OCI-M1 (cell line): ENCODE measurements at regions not wholly inside any gene's neighbourhood (a gene's known extent, or its start where the extent isn't known, plus 50 kb on each side); places are given as distances from the start of the nearest gene placed in this dataset.
A peak's percentile ranks its signal among the peaks of the same experiment; 100 is the strongest.

Experiments
- DNase-seq: peaks from one replicate; lab custom pipeline; 2025; lab: John Stamatoyannopoulos, UW

DNA sequence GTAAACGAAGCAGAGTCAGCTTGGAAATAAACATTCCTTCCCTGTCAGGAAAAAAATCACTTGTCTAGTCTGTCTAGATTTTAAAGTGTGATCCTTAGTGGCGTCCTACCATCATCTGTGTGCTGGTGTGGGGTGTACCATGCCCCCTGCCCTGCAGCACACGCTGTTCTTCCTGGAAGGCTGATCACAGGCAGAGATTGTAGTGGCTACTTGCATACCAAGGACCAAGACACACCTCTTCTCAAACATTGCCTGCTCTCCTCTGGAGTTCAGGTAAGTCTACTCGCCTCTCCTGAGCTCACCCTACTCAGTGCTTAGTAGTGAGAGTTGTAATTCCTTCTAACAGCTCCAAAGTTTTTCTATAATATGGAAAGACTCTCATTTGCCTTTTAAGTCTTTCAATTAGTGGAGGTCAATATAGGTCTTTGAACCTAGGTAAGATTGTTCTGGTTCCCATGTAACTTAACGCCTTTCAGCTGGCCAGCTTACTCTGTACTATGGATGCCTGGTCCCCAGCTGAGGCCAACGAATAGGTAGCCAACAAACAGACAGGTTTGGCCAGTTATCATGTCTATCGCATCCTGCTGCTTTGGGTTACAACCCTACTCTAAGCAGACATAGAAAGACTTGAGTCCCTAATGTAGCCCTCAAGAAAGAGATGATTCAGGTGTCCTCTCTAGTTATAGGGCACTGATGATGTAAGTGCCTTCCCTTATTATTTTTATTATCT is 55.4 kb downstream of the XCL1 start:
- no peak for DNase-seq

DNA sequence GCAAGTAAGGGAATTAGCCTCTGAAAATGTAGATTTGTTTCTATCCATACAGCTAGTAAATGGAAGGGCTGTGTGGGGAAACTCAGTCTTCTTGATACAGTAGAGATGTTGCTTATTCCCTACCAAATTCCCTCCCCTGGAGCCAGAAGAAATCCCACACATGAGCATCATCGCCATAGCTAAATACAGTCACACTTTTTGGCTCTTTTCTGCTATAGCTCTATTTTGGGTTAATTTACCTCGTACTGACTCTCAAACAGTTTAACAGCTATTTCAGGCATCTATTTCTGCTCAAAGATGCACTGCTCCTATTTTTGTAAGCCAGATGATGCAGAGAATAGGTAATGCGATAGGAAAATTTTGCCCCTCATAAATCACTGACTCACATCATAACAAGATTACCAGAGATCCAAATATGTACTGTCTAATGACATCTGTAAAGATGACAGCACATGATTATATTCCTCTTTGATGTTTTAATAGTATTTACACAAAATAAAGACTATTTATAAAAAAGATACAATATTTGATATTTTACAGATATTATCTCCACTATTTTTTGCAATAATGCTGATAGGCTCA is 58.6 kb downstream of the XCL1 start:
- DNase-seq = no peak

DNA sequence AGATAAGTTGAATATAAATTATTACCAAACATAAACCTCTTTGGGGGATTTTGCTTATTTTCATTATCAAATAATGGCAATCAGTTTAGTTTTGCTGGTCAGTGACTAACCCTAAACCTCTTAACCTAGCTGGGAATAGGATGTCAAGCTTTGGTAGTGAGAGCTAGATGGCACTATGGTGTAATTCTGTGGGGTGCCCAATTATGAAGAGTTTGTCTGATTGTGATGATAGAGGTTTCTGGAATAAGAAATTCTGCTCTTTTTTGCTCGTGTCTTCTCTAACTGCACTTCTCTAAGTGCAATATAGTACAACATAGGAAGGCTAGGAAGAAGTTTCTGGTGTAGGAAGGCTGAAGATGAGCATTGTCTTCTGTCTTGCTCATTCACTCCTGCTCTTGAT is 59.8 kb downstream of the XCL1 start:
- peak; percentile 49 for DNase-seq

DNA sequence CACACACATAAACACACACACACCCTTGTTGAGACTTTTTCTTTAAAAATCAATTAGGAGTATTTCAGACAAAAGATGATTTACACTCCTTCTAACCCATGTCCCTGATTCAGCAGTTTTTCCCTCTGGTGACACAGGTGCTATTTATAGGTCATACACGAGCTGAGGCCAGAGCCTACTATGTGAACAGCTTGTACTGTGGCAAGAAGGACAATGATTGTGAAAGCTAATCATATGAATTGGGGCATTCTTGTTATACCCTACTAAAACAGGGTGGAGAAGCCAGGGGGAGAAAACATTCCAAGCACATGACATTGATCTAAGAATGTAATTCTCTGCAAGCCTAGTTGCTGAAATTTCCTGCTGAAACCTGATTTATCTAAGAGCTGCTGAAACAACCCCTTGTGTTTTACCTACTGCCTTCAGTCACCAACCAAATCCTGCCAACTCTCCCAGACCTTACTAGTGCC is 60.3 kb downstream of the XCL1 start:
- peak; percentile 46 for DNase-seq

DNA sequence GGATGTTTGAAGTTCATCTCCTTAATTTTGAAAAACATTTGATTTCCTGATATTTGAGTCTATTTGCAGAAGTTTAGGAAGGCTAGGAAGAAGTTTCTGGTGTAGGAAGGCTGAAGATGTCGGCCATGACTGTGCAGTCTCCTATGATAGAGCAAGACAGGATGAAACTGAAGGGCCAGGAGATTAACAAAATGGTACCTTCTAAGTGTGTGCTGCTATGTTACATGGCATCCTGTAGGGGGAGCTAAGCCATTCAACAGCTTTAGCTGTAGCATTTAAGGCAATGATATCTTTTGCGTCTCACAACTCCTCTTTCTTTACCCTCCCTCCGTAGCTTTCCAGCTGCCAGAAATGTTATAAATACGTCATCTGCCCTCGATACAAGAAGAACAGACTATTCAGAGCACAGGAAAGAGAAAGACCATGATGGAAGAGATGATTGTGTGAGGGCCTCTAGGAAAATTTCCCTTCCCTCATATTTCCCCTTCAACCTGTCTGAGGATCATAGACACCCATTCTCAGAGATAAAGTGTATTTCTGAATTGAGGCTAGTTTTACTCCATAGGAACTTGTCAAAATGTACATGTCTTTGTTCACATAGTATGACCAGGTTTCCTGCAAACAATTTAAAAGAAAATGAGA is 61.1 kb downstream of the XCL1 start:
- peak; percentile 82 for DNase-seq

DNA sequence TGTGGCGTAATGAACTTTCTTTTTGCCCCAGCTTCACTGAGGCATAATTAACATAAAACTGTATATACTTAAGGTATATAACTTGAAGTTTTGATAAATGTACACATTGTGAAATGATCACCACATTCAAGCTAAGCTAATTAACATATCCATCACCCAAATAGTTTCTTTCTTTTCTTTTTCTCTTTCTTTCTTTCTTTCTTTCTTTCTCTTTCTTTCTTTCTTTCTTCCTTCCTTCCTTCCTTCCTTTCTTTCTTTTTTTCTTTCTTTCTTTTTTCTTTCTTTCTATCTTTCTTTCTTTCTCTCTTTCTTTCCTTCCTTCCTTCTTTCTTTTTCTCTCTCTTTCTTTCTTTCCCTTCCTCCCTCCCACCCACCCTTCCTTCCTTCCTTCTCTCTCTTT is 62.5 kb downstream of the XCL1 start:
- DNase-seq = no peak

DNA sequence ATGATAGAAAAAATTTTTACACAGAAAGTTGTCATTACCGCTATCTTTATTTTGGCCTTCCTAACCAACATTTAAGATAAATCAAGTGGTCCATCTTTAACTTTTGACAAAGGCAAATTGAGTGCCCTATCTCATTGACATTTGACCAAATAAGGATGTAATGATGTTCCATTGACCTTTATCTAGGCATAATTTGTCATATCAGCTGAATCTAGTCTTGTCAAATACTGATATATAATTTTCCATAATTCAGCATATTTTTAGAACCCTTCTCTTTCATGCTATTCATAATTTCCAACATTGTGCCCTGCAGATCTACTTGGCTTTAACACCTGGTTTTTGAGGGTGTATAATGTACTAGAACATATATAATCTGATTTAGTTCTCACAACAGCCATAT is 63.8 kb downstream of the XCL1 start:
- DNase-seq = no peak

DNA sequence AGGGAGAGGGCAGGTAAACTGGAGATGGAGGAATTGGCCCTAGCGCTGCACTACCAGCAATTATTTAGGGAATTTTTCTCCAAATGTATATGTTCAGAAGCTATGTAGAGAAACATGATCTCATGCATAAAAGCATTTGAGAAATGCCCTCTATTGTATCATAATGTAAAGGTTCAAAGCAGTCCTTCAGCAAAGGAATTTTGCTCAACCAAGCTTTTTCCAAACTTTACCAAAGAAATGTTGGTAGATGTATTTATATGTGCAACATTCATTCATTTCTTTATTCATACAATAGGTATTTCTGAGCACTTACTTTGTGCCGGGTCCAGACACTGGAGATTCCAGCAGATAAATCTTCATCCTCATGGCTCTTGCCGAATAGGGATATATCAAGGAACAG is 64.4 kb downstream of the XCL1 start:
- DNase-seq = no peak

DNA sequence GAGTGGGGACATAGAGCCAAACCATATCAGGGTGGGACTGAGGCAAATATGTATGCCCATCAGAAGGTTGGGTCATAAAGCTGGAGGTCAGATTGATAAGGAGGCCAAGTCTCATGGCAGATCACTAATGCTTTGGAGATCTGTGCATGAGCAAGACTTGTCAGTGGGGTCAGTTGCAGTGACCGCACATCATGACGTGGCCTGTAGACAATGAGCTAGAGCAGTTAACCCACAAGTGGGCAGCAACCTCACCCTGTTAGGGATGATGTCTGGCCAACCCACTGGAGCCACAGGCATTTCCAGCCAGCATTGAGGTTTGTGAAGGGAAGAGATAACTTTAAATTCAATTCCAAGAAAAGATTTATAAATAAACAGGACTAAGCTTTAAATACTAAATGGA is 66.7 kb downstream of the XCL1 start:
- no peak for DNase-seq
